Dendritic cell treated with granulocyte-macrophage colony-stimulating factor and Interleukin-4, amounts not matched to agents 40 ng/mL and 50 ng/mL, for 4 days (primary cell): ENCODE measurements at regions not wholly inside any gene's neighbourhood (a gene's known extent, or its start where the extent isn't known, plus 50 kb on each side); places are given as distances from the start of the nearest gene placed in this dataset.

Experiments
- H3K27ac Mint-ChIP-seq: one replicate; pipeline ENCODE4 v1.8.0; 2022; ENCODE audit warnings: mild to moderate bottlenecking, mixed read lengths
- H3K27me3 Mint-ChIP-seq: one replicate; pipeline ENCODE4 v1.8.0; 2022; ENCODE audit warnings: mild to moderate bottlenecking, mixed read lengths
- H3K36me3 Mint-ChIP-seq: one replicate; pipeline ENCODE4 v1.8.0; 2022; ENCODE audit warnings: low read depth, mixed read lengths
- H3K4me1 Mint-ChIP-seq: one replicate; pipeline ENCODE4 v1.8.0; 2022; ENCODE audit warnings: low read depth, mixed read lengths
- H3K4me3 Mint-ChIP-seq: one replicate; pipeline ENCODE4 v1.8.0; 2022; ENCODE audit warnings: mild to moderate bottlenecking, moderate library complexity, mixed read lengths
- H3K9me3 Mint-ChIP-seq: one replicate; pipeline ENCODE4 v1.8.0; 2022; ENCODE audit warnings: mixed read lengths
- intact Hi-C: fragments of 100-400 bp; cut with micrococcal nuclease; formaldehyde crosslinking; loops from one replicate; pipeline ENCODE4 v1.15.0; 2022

DNA sequence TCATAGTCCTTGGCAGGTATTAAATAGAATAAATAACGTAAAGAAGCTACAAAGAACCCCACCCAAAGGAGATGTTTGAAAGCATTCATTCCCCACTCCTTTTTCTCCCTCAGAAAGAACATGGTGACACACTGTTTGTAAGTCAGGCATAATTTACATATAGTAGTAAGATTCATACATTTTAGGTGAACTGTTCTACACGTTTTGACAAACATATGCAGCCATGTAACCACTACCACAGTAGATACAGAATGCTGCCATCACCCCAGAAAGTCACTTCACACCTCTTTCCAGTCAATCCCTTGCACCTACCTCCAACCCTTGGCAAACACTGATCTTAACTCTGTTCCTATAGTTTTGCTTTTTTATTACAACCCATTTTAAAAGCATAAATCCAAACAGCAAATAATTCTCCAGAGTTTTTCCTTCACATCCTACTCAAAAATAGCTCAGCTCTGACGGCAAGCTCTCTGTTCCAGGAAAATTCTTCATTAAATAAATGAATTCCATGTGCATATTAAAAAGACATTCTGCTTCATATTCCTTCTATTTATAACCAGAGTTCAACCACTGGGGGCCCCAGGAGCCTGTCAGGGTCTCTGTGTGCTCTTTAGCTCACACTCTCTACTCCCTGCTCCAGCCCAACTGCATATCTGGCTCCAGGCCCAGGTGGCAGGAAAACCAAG is 258.8 kb downstream of the PLPP3 start:
- Mint-ChIP-seq H3K9me3 (no peaks in the 10 kb centered on the region), H3K27me3 (peaks cover 50% of the 10 kb centered on the region), H3K27ac (no peak overlapping the region), H3K36me3 (no peaks in the 10 kb centered on the region), H3K4me1 (peaks cover 21% of the 10 kb centered on the region), H3K4me3 (no peak overlapping the region)
- intact Hi-C loops = loop anchor here (10.0 kb wide), 3 partner anchors 56 to 254 kb away; partner anchors contain the start of gene PLPP3

- peaks cover 8% of the 10 kb centered on the region for H3K9me3 Mint-ChIP-seq
- intact Hi-C loops = no loop called here
- H3K27ac Mint-ChIP-seq = no peak overlapping the region
- H3K4me1 Mint-ChIP-seq = peaks cover 6% of the 10 kb centered on the region
- H3K4me3 Mint-ChIP-seq = no peak overlapping the region
- H3K36me3 Mint-ChIP-seq = no peaks in the 10 kb centered on the region
- H3K27me3 Mint-ChIP-seq = peaks cover 53% of the 10 kb centered on the region
Measured at GRCh38 chr1:56317722-56318121, 261.6 kb downstream of the PLPP3 start.

GRCh38 chr1:56315293-56315942 is 263.9 kb downstream of the PLPP3 start:
- Mint-ChIP-seq H3K27me3 (peaks cover 51% of the 10 kb centered on the region), H3K36me3 (no peaks in the 10 kb centered on the region), H3K27ac (no peak overlapping the region), H3K9me3 (peaks cover 10% of the 10 kb centered on the region), H3K4me3 (no peak overlapping the region), H3K4me1 (peaks cover 6% of the 10 kb centered on the region)
- intact Hi-C loops = no loop called here

GRCh38 chr1:56313560-56313959 is 265.8 kb downstream of the PLPP3 start:
- no peak overlapping the region for H3K27ac Mint-ChIP-seq
- H3K27me3 Mint-ChIP-seq = peaks cover 41% of the 10 kb centered on the region
- H3K4me1 Mint-ChIP-seq = peaks cover 15% of the 10 kb centered on the region
- peaks cover 12% of the 10 kb centered on the region for H3K9me3 Mint-ChIP-seq
- H3K4me3 Mint-ChIP-seq = no peak overlapping the region
- intact Hi-C loops = no loop called here
- no peaks in the 10 kb centered on the region for H3K36me3 Mint-ChIP-seq

GRCh38 chr1:56311766-56312165 is 267.6 kb downstream of the PLPP3 start:
- H3K27ac Mint-ChIP-seq = no peak overlapping the region
- H3K4me1 Mint-ChIP-seq = peaks cover 11% of the 10 kb centered on the region
- no peaks in the 10 kb centered on the region for H3K36me3 Mint-ChIP-seq
- H3K9me3 Mint-ChIP-seq = peaks cover 16% of the 10 kb centered on the region
- no peak overlapping the region for H3K4me3 Mint-ChIP-seq
- intact Hi-C loops = no loop called here
- peaks cover 37% of the 10 kb centered on the region for H3K27me3 Mint-ChIP-seq

DNA sequence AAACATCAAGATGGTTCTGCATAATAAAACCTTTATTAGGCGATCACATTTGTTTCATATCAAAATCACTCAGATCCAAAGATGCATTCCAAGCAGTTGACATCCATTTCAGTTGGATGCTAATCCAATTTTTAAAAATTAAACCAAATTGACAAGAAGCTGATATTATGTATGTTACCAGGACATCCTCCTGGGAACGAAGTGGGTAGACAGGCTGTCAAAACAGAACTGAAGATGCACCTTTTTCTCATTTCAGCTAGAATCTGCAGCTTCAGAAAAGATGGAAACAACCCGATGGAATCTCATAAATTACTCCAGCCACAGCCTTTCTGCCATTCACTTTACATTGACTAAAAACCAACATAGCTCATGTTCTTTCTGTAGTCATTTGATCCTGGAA is 268.4 kb downstream of the PLPP3 start:
- Mint-ChIP-seq H3K4me1 (peaks cover 11% of the 10 kb centered on the region), H3K36me3 (no peaks in the 10 kb centered on the region), H3K9me3 (peaks cover 16% of the 10 kb centered on the region), H3K4me3 (no peak overlapping the region), H3K27me3 (peaks cover 38% of the 10 kb centered on the region), H3K27ac (no peak overlapping the region)
- intact Hi-C loops = no loop called here

DNA sequence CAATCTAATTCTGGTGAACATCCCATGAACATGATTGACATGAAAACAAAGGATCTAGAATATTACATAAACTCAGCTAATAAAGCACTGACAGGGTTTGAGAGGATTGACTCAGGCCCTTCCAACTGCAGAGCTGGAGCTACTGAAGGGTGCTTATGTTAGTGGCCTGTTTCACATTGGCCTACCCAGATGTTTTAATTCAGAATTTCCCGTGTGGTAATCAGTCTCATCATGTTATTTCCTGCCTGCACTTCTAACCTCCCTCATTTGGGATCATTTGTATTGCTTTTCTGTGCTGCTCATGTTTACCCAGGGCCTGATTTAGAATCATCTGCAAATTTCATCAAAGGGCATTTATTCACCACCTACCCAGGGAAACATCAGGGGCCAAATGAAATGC is 270.3 kb downstream of the PLPP3 start:
- Mint-ChIP-seq H3K9me3 (peaks cover 16% of the 10 kb centered on the region), H3K4me3 (no peak overlapping the region), H3K27me3 (peaks cover 34% of the 10 kb centered on the region), H3K27ac (no peak overlapping the region), H3K36me3 (no peaks in the 10 kb centered on the region), H3K4me1 (peaks cover 17% of the 10 kb centered on the region)
- intact Hi-C loops = no loop called here

GRCh38 chr1:56304975-56305374 is 274.4 kb downstream of the PLPP3 start:
- H3K4me3 Mint-ChIP-seq = no peak overlapping the region
- no peaks in the 10 kb centered on the region for H3K36me3 Mint-ChIP-seq
- intact Hi-C loops = no loop called here
- peaks cover 18% of the 10 kb centered on the region for H3K4me1 Mint-ChIP-seq
- no peak overlapping the region for H3K27ac Mint-ChIP-seq
- H3K9me3 Mint-ChIP-seq = peaks cover 6% of the 10 kb centered on the region
- H3K27me3 Mint-ChIP-seq = peaks cover 8% of the 10 kb centered on the region

- Mint-ChIP-seq H3K27me3 (peaks cover 11% of the 10 kb centered on the region), H3K27ac (no peak overlapping the region), H3K4me1 (peaks cover 16% of the 10 kb centered on the region), H3K36me3 (no peaks in the 10 kb centered on the region), H3K9me3 (peaks cover 6% of the 10 kb centered on the region), H3K4me3 (no peak overlapping the region)
- intact Hi-C loops = no loop called here
Measured at GRCh38 chr1:56303805-56304204, 275.6 kb downstream of the PLPP3 start.

- peaks cover 12% of the 10 kb centered on the region for H3K4me1 Mint-ChIP-seq
- H3K4me3 Mint-ChIP-seq = no peak overlapping the region
- no peak overlapping the region for H3K27ac Mint-ChIP-seq
- no peaks in the 10 kb centered on the region for H3K9me3 Mint-ChIP-seq
- H3K36me3 Mint-ChIP-seq = no peaks in the 10 kb centered on the region
- intact Hi-C loops = no loop called here
- H3K27me3 Mint-ChIP-seq = peaks cover 11% of the 10 kb centered on the region
Measured at GRCh38 chr1:56302878-56303277, 276.5 kb downstream of the PLPP3 start.

DNA sequence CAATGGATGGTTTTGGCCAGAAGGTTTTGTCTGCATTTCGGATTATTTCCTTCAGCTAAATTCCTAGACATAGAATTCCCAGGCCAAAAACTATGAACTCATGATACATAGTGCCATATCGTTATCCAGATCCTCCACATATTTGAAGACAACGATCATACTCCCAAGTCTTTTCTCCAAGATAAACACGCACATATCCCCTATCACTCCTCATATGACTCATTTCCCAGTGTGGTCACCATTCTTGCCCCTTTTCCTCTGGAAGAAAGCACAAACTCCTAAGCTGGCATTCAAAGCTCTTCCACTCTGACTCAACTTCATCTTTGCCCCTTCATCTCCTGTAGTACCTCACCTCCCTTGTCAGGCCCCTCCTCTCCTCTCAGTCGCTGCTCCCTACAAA is 277.6 kb downstream of the PLPP3 start:
- Mint-ChIP-seq H3K9me3 (no peaks in the 10 kb centered on the region), H3K27me3 (peaks cover 11% of the 10 kb centered on the region), H3K27ac (no peak overlapping the region), H3K36me3 (no peaks in the 10 kb centered on the region), H3K4me1 (peaks cover 17% of the 10 kb centered on the region), H3K4me3 (no peak overlapping the region)
- intact Hi-C loops = no loop called here

DNA sequence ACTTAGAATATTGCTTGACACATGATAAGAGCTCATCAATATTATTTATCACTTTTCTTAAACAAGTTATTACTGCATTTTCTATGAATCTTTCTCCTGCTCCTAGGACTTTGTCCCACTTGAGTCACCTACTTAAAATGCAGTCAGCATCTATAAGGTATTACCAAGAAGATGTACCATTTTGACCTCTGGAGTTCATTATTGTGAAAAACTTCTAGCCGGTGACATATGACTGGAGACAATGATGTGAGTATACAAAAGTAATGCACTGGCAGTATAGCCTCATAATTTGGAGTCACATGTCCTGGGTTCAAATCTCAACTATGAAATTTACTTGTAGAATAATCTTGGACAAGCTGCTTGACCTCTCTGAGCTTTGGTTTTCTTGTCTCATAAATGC is 278.5 kb downstream of the PLPP3 start:
- Mint-ChIP-seq H3K4me1 (peaks cover 26% of the 10 kb centered on the region), H3K27ac (no peak overlapping the region), H3K27me3 (peaks cover 6% of the 10 kb centered on the region), H3K9me3 (no peaks in the 10 kb centered on the region), H3K4me3 (no peak overlapping the region), H3K36me3 (no peaks in the 10 kb centered on the region)
- intact Hi-C loops = no loop called here

- peaks cover 8% of the 10 kb centered on the region for H3K27me3 Mint-ChIP-seq
- no peaks in the 10 kb centered on the region for H3K9me3 Mint-ChIP-seq
- H3K4me3 Mint-ChIP-seq = no peak overlapping the region
- H3K36me3 Mint-ChIP-seq = no peaks in the 10 kb centered on the region
- no peak overlapping the region for H3K27ac Mint-ChIP-seq
- H3K4me1 Mint-ChIP-seq = peaks cover 38% of the 10 kb centered on the region
- intact Hi-C loops = loop anchor here (10.0 kb wide), 1 partner anchor 54 kb away; no protein-coding TSS in a partner anchor
Measured at GRCh38 chr1:56298866-56299265, 280.5 kb downstream of the PLPP3 start.

- no peaks in the 10 kb centered on the region for H3K36me3 Mint-ChIP-seq
- H3K4me1 Mint-ChIP-seq = peaks cover 40% of the 10 kb centered on the region
- no peaks in the 10 kb centered on the region for H3K9me3 Mint-ChIP-seq
- intact Hi-C loops = loop anchor here (10.0 kb wide), 1 partner anchor 53 kb away; no protein-coding TSS in a partner anchor
- H3K27me3 Mint-ChIP-seq = peaks cover 8% of the 10 kb centered on the region
- no peak overlapping the region for H3K27ac Mint-ChIP-seq
- no peak overlapping the region for H3K4me3 Mint-ChIP-seq
Measured at GRCh38 chr1:56297904-56298303, 281.5 kb downstream of the PLPP3 start.
